HG03175 (cell line): ENCODE measurements at regions not wholly inside any gene's neighbourhood (a gene's known extent, or its start where the extent isn't known, plus 50 kb on each side); places are given as distances from the start of the nearest gene placed in this dataset.

Experiments
- ATAC-seq: cut with Tn5 transposase; IDR thresholded peaks from one replicate; pipeline ENCODE4 v1.9.1; 2021; ENCODE audit warnings: mild to moderate bottlenecking, moderate library complexity; ENCODE audit not compliant: unreplicated experiment

DNA sequence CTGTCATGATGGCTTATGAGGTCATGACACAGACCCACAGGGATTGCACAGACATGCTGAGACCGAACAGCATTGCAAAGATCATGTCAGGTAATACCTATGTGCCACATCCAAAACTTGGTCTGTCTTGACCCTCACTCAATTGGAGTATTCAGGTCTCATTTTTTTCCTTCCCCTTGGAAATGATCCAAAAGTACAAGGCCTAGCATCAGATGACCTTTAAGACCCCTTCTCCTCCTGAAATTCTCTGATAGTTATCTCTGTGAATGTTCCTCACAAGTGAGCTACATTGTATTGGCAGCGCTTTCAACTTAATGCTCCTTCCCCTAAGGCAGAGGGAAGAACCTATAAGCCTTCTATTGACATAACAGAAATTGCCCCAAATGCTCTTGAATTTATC is 507.4 kb upstream of the JARID2 start:
- no peak for ATAC-seq

DNA sequence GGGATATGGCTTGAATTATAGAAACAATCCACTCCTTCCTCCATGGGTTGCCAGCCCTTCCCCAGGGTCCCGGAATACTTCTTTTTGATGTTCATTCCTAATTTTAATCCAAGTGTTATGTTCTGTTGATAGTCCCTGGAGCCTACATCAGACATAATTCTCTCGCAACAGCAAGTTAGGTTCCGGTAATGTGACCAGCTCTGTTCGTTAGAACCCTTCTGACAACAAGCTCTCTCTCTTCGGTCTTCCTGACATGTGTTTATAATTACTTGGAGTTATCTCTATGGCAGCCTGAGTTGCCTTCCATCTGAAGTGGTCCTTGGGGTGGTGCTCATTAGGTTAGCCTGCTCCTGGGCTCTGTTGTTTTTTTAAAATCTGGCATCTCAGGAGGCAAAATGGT is 506.9 kb upstream of the JARID2 start:
- no peak for ATAC-seq

DNA sequence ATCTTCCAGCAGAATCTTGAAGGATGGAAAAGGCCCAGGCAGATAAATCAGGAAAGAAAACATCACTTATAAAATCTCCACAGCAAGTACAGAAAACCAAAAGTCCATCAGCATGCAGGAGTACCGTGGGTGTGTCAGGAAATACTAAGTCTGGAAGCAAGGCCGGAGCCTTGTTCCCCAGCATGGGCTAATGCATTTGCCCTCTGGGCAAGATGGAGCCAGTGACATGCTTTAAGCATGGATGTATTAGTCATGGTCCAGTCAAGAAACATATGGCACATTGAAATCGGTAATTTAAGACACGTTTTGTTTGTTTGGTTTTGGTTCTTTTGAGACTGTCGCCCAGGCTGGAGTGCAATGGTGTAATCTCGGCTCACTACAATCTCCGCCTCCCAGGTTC is 506.0 kb upstream of the JARID2 start:
- ATAC-seq, result no peak

DNA sequence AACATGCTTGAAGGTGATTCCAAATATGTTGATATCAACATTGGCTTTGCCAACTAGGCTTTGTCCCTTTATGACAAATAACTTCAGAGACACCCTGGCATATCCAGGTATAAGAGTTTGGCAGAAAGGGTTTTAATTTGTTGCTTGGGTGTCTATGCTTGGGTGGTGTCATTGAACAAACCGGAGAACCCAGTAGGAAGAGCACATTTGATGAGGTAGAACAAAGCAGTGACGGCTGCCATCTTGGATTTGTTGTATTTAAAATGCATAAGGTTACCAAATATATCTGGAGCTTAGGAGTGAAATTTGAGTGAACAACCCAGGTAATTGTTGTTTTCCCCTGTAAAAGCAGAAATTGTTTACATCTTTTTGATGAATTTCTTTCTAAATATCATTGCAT is 503.7 kb upstream of the JARID2 start:
- ATAC-seq, result no peak

DNA sequence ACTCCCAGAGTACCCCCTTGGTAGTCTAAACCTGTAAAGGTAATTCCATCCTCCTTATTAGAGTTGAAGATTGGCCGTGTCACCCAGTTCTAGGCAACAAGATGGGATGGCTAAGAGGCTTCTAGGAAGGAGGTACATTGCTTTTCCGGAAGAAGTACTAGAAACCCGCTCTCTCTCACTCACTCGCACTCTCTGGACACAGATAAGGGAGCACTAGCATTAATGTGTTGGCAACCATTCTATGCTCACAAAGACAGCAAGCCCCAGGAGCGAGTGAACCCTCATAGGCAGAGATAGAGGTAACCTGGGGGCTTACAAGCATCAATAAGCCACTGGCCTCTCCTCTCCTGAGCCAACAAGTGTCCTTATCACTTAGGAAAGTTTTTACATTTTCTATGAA is 503.2 kb upstream of the JARID2 start:
- no peak for ATAC-seq

DNA sequence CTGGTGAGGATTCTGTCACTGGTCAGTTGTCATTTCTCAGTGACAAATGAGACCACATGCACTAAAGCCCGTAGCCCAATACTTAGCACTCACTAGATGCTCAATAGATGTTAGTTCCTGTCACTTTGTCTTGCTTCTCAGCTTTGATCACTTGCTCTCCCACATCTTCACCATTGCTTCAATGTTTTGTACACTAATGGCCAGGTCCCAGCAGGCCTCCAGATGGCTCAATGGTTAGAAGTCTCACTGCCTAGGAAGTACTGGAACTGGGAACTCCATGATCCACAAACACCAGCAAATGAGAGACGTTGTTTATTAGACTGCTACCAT is 502.8 kb upstream of the JARID2 start:
- no peak for ATAC-seq

DNA sequence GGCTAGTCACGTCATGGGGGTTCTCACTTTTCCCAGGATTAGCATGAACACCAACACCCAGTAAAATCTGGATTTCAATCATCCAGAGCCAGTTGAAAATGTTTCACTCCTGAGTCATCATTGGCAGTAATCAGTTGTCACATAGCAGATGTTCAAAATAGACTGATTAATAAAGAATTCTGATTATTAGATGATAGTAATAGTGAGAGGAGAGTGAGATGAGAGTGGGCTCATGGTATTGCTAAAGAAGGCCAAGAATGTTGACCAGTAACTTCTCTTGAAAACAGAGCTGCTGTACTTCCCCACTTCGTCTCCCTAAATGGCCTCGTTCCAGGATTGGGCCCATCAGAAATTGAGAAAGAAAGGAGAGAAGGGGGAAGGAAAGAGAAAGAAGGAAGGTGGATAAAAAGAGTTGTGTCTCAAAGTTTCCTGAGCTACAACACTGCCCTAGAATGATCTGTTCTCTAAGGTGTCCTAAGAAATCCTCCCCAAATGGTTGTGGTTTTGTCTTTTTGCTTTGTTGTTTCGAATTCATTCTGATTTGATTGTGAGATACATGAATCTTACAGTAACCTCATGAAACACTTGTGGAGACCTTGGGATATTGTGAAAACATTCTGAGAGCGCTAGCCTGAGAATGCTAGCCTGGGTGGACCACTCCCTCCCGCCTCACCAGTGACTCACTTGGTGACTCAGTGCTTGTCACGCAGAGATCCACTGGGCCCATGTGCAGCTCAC is 502.2 kb upstream of the JARID2 start:
- ATAC-seq, result no peak

DNA sequence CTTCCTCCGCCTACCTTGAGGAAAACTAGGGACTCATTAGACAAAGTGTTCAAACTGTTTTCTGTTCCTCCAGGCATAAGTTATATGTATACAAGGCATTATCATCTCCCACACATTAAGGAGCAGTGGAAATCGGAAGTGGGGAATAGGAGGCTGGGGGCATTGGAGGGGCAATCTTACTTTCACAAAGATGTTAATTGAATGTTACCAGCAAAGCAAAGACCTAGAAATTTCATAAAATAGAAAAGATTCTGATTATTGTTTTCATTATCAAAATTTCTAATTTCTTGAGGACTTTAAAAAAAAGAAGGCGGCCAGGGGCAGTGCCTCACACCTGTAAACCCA is 501.7 kb upstream of the JARID2 start:
- ATAC-seq, result no peak

DNA sequence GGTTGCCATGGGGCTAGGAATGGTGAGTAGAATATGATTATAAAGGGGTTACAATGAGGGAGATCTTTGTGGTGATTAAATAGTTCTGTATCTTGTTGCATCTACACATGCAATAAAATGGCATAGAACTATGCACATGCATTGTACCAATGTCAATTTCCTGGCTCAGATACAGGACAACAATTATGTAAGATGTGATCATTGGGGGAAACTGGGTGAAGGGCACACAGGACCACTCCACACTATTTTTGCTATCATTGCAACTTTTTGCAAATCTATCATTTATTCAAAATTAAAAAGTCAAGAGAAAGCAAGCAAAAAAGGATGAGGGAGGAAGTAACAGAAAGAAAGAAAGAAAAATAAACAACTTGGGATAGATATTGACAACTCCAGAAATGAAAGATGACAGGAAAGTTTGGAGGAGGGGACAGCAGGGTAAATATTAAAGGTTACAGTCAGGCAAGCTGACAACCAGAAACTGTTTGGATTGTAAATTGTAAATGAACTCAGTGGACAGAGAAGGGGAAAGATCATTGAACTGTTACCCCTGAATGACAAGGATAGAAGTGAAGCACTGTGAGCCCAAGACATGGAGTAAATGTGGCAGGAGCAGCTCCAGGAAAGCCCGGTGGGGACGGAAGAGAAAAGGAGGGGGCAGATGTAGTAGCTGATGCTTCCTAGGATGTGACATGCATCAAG is 499.6 kb upstream of the JARID2 start:
- no peak for ATAC-seq

DNA sequence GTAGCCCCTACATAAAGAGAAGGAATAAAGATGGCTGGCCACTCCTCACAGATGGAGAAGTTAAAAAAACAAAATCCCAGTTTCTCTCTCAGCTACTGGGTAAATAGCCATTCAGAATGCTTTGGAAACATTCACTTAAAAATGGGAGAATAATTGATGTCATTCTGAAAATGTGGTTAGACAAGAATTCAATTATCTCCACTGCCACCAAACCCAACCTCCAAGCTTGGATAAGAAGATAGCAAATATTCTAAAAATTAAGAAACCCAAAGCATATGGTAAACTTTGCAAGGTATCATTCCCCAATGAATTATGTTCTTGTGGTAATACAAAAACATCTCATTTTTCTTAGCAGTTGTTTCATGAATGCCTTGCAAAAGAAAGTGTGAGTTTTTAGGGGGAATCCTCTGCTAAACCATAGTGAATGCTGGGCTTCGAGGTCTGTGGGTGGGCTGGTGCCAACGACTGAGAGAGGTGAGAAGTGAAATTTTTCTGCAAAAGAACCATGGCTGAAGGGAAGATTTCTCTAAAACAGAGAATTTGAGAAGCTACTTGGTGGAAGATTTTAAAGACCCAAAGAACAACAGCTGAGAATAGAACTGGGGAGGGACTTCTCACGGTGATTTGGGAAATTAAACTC is 497.9 kb upstream of the JARID2 start:
- no peak for ATAC-seq

DNA sequence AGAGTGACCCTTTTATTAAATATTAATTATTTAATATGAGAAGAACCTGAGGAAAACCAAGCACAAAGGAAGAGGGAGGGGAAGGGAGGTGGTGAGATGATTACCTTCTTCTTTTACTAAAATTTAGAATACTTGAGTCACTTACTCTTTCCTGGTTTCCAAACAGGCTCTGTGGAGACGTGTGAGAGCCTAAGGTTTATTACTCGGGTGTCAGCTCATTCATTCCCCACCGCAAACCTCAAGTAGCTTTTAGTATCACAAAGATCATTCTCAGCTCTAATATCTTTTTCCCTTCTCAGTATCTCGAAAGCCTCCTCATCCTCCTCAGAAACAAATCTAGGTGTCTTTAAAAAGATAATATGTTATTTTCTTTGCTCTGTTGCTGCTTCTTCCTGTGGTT is 497.2 kb upstream of the JARID2 start:
- no peak for ATAC-seq

DNA sequence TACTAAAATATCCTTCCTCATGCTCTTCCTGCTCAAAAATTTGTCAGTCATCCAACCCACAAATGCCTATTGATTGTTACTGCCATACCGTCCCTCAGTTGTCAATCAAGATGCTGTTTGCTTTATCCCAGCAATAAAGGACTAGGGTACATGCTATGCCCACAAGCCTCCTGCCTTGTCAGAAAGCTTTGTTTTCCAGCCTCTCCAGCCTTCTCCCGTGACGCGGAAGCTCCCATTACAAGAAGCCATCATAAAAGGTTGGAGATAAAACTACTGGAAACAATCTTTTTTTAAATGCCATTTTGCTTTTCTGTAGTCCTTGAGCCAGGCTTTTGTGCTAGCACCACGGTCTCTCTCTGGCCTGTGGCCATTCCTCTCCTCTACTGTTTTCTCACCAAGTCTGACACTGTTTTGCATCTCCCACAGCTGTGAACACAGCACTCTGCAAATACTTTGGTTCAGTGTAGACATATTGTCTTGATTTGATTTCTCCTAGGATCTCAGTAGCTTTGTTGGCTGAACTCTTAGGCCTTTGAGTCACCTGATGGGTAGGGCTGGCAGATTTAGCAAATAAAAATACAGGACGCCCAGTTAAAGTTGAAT is 495.7 kb upstream of the JARID2 start:
- ATAC-seq, result no peak

DNA sequence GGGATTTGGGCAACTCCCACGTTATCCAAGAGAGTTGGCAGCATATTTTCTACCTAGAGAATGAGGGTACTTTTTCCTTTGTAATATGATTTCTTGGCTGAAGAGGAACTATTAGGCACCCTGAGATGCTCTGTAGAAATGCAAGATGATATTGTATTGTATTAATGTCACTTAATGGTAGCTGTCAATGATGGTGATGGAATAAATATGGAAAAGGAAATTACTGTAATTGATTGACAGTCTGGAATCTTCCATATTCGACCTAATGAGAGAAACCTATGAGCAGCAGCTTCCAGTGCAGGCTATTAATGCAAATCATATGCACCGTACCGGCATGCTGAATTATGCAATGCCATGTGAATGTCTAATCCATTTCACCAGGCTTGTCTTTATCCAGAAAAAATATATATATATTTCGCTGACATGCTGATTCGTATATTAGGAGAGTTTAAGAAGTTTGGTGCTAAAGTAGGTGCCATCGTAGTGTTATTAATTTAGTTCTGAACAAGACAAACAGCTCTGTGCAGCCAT is 494.2 kb upstream of the JARID2 start:
- ATAC-seq, result no peak

DNA sequence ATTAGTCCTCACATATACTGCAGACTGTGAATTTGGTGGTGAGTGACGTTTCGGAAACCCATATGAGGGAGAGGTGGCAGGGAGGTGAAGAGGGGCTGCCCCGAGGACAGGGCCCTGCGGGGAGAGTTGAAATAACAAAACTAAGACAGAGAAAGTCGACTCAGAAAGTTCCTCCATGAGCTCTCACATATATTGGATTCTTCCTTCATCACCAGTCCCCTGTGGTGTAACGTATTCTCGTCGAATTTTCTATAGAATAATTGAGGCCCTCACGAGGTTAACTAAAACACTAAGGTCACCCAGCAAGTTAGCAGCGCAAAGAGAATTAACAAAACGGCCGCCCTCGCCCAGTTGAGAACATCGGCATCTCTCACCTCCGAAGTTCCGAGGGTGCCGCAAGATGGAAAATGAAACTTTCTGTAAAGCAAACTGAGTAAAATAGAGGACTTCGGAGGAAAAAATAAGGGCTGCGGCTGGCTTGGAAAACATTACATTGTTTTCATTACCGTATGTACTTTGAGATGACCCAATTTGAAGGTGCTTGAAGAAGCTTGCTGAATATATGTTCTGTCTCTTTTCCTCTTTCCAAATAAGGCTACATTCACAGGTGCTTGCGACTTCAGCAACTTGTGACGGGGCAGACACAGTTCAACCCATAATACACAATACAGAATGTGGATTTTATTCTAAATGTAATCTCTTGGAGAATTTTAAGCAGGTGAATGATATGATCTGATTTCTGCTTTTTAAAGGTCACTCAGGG is 490.9 kb upstream of the JARID2 start:
- no peak for ATAC-seq

DNA sequence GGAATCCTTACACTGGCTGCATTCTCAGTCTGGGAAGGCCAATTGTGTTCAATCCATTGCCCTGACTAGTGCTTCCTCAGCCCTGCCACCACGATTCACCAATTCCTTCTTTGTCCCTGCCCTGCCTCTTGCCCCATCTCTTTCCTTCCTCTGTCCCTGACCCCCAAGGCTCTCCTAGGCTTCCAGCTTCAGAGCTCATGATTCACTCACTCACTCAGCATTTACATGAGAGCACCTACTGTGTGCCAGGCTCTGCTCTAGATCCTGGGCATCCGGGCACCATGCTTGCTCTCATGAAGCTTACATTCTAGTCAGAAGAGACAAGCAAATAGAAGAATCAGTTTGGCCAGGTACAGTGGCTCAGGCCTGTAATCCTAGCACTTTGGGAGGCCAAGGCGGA is 489.5 kb upstream of the JARID2 start:
- no peak for ATAC-seq

DNA sequence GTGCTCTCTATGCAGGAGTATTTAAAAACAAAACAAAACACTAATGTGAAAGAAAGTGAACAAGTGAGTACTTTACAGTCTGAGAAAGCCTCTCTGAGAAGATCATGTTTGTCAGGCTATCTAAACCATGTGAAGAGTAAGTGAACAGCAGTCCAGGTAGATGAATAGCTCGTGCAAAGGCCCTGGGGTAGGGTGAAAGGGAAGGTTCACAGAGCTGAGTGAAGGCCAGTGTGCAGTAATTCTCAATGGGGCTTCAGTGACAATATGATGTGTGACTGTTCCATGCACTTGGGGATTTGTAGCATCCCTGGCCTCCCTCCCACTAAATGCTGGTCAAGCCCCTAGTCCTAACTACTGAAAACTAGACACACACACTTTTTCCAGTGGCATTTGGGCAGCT is 488.9 kb upstream of the JARID2 start:
- no peak for ATAC-seq

DNA sequence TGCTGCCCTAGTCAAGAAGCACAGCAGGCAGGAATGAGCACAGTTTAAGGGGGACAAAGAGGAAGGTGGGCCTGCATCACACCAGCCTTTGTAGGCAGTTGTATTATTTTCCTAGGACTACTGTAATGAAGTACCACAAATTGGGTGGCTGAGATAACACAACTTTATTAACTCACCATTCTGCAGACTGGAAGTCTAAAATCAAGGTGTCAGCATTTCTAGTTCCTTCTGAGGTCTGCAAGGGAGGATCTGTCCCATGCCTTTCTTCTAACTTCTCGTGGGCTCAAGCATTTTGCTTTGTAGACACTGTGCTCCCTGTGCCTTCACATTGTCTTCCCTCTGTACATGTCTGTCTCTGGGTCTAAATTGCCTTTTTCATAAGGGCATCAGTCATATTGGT is 488.5 kb upstream of the JARID2 start:
- ATAC-seq, result no peak

DNA sequence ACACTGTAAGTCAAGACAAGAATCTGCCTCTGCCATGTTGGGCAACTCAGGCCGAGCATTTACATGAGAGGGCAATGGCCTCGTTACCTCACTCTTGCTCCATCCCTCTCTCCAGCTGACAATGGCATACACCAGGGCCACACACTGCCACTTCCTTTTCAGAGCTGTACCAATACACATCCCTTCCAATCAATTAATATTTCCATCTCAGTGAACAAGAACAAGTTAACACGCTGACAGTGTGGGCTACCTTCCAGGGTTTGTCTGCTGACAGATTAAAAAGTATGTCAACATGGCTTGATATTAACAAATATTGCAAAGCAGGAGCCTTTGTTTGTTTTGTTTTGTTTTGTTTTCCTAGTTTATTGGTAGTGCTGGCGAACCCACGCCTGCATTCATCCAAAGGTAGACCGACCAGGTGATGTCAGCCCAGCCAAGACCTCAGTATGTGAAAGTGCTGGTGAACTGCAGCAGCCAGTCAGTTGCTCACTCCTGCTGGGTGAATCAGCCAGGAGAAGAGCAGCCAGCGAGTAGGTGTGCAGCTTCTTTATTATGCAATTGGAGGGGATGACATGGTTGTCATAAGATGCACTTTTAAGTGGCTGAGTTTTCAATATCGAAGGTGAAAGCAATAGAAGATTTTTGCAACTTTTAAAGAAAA is 487.3 kb upstream of the JARID2 start:
- no peak for ATAC-seq

DNA sequence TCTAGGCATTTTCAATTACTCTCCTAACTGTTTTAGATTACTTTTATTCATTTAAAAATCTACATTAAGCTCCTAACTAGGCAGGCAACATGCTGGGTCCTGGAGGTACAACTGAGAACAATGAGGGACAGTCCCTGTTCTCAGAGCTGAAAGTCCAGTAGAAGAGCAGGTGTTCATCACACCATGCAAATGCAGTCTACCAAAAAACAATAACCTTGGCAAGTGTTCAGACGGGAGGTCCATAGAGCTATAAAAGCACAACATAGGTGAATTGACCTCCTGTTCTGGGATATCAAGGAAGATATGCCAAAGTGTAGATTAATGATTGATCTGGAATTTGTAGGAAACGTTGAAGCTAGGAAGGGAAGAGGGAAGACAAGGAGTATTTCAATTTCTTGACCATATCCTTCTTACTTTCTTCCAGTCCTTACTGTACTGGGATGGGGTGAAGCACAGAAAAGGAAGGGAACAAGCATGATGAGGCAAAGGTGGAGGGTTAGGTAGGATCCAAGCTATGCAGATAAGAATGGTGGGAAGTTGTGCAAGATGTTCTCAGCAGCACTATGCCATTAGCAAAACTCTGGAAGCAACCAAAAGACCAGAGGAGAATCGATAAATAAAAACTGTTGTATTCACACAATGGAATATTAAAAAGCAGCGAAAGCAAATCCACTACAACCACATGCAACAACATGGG is 485.7 kb upstream of the JARID2 start:
- ATAC-seq, result no peak

DNA sequence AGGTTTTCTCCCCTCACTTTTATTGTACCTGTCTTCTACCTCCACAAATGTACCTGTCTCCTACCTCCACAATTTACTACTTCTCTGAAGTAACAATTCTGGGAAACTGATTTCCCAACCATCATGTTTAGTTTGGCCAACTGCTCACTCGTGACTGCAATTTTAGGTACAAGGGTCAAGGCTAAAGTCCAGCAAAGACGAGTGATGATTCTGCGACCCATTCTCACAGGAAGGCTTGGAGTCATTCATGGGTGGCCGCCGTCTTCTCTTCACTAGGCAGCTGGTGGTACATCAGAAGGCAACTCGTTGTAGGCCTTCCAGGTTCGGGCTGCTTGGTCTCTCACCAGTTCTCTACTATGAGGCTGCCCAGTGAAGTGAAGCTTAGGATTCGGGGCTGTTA is 483.8 kb upstream of the JARID2 start:
- ATAC-seq, result no peak
